ENCODE measurements at regions not wholly inside any gene's neighbourhood (a gene's known extent, or its start where the extent isn't known, plus 50 kb on each side); places are given as distances from the start of the nearest gene placed in this dataset.
"Not testable (repeated sequence)": the region's sequence is repeated elsewhere in the genome, so short reads cannot be mapped to it uniquely, and the experiment has no call there.

GRCh38 chr3:22729212-22729611 is 473.9 kb upstream of the UBE2E2 start:
- intact Hi-C loops (cut with DNase I): no loop called here

GRCh38 chr3:22729981-22730380 is 473.1 kb upstream of the UBE2E2 start:
- intact Hi-C loops (cut with DNase I): no loop called here
- DNase-seq (no peak), ATAC-seq (ENCODE audit: poor library complexity) (no peak)

More at GRCh38 chr3:22729212-22729611, 473.9 kb upstream of the UBE2E2 start:
- DNase-seq: no peak
- ATAC-seq (ENCODE audit: poor library complexity): no peak

DNA sequence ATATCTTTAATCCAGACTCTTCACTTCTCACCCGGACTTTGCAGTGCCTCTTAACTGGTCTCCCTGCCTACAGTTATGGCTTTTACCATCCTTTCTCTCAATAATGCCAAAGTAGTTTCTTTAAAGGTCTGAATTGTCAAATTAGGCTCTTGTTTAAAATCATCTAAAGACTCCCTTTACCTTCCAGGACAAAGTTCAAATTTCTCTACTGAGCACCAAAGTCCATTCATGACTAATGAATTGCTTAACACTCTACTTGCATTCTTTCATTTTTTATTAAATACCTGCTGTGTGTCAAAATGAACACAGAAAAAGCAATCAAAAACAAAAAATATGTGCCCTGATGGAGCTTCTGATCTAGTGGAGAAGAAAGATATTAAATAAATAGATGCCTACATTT is 472.4 kb upstream of the UBE2E2 start:
- DNase-seq (no peak), ATAC-seq (ENCODE audit: poor library complexity) (no peak)
- intact Hi-C loops (cut with DNase I): no loop called here

DNA sequence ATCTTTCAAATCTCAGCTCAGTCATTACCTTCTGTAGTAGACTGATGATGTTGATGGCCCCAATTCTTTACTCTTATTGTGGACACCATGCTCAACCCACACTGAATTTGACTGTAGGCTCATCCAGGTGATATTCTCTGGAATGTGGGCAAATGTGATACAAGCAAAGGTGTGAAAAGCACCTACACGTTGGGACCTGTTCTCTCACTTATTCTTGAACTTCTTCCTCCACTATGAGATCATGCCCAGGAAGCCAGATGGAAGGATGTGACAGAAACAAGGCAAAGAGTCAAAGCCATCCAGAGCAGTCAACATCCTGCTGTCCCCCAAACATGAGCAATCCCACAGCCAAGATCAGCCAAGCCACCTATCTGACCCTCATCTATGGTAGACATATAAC is 471.2 kb upstream of the UBE2E2 start:
- DNase-seq (no peak), ATAC-seq (ENCODE audit: poor library complexity) (no peak)
- intact Hi-C loops (cut with DNase I): no loop called here

- ATAC-seq (ENCODE audit: poor library complexity): no peak
- no peak for DNase-seq
- intact Hi-C loops (cut with DNase I): no loop called here
Observed at GRCh38 chr3:22732641-22733040, 470.5 kb upstream of the UBE2E2 start.

- DNase-seq (no peak), ATAC-seq (ENCODE audit: poor library complexity) (no peak)
- intact Hi-C loops (cut with DNase I): no loop called here
Observed at GRCh38 chr3:22734207-22734606, 468.9 kb upstream of the UBE2E2 start.

GRCh38 chr3:22734756-22735155 is 468.4 kb upstream of the UBE2E2 start:
- no peak for ATAC-seq (ENCODE audit: poor library complexity)
- intact Hi-C loops (cut with DNase I): no loop called here
- DNase-seq: no peak

DNA sequence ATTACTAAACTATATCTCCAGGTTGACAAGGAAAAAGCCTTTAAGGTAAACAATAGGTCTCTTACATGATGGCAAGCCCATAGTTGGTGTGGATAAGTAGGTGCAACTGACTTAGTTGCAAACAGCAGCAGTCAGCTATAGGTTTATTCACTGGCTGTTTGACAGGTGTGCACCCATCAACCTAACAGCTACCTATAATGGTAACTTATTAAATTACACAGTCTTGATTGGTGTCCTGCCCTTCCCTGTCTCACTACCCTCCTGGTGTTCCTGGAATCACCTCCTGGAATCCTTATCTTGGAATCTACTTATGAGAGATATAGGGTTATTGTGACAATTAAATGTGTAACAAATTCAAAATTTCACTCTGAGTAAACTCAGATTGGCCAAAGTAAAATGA is 467.8 kb upstream of the UBE2E2 start:
- ATAC-seq (ENCODE audit: poor library complexity): no peak
- no peak for DNase-seq
- intact Hi-C loops (cut with DNase I): no loop called here

- intact Hi-C loops (cut with DNase I); DNase-seq; ATAC-seq (ENCODE audit: poor library complexity): not testable (repeated sequence)
Observed at GRCh38 chr3:22743386-22743785, 459.7 kb upstream of the UBE2E2 start.

GRCh38 chr3:22745321-22745720 is 457.8 kb upstream of the UBE2E2 start:
- no peak for ATAC-seq (ENCODE audit: poor library complexity)
- no peak for DNase-seq

GRCh38 chr3:22746221-22746620 is 456.9 kb upstream of the UBE2E2 start:
- intact Hi-C loops (cut with DNase I): no loop called here
- ATAC-seq (ENCODE audit: poor library complexity) (no peak), DNase-seq (no peak)

More at GRCh38 chr3:22745321-22745720, 457.8 kb upstream of the UBE2E2 start:
- intact Hi-C loops (cut with DNase I): no loop called here

DNA sequence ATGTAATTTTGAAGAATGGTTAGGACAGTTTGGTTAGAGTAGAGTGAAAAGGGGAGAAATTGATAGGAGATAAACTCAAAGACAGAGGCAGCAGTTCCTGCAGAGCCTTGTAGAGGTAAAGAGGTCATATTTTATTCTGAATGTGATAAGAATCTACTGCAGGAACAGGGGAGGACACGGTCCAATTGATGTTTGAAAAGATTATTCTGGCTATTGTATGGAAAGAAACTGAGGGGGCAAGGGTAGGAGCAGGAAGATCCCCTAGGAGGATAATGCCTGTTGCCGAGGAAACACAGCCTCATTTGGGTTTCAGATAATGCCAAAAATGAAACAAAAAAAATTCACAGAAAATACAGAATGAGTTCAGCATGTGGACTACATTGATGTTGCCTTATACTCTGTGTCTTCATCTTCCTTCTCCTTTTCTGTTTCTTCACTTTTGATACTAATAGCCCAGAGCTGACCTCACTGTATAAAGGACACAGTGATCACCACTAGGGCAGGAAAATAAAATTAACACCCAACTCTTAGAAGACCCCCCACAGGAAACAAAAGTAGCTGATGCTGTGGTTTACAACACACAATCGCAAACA is 454.6 kb upstream of the UBE2E2 start:
- intact Hi-C loops (cut with DNase I): no loop called here
- no peak for DNase-seq
- ATAC-seq (ENCODE audit: poor library complexity): no peak

GRCh38 chr3:22759636-22760310 is 443.4 kb upstream of the UBE2E2 start:
- ATAC-seq (ENCODE audit: poor library complexity): no peak
- intact Hi-C loops (cut with DNase I): no loop called here
- DNase-seq: no peak

DNA sequence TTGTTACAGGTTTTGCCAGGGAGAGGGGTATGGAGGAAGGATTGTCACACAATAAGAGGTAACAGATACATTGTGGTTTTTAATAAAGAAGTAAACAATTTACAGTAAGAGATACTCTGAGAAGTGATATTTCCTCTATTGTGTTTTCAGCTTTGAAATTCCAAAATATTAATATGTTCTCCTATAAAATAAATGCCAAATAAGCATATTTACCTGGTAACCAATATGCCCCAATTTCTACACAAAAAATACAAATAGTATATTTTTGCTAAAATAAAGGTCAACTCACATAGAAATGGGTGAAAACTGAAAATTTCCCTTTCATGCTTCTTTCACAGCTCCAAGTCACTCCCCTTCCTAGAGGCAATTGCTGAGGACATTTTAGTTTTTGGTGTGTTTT is 437.4 kb upstream of the UBE2E2 start:
- intact Hi-C loops (cut with DNase I): no loop called here
- ATAC-seq (ENCODE audit: poor library complexity) (no peak), DNase-seq (no peak)

DNA sequence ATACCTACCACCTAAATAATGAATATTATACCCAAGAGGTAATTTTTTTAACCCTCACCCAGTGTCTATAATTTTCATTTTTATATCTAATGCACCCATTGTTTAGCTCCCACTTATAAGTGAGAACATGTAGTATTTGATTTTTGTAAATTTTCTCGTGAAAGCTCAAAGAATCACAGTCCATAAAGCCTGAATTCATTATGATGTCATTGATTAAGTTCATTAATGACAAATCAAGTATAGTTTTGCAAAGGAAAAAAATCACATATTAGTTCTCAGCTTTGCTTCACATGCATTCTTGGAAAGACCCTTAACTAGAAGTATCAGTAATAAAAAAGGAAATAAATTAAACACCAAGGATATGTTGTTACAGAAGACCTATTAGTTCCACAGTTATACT is 425.3 kb upstream of the UBE2E2 start:
- intact Hi-C loops (cut with DNase I): no loop called here
- no peak for DNase-seq
- no peak for ATAC-seq (ENCODE audit: poor library complexity)

- DNase-seq: no peak
- ATAC-seq (ENCODE audit: poor library complexity): no peak
- intact Hi-C loops (cut with DNase I): no loop called here
Observed at GRCh38 chr3:22779737-22780136, 423.4 kb upstream of the UBE2E2 start.

DNA sequence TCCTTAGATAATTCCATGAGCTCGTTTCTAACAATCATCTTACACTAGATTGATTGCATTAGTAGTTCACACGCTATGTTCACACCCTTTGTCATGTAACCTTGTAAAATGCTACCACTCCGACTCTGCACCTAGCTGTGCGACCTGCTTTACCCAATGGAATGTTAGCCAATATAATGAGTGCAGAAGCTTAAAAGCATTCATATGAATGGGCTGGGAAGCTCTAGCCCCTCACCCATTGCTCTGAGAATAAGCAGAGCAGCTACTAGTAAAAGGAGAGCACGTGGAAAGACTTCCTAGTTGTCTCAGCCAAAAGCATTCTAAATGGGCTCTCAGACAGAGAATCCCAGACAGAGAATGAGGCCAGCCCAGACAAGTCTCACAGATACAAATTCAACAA is 410.6 kb upstream of the UBE2E2 start:
- intact Hi-C loops (cut with DNase I): no loop called here

GRCh38 chr3:22795917-22796316 is 407.2 kb upstream of the UBE2E2 start:
- DNase-seq (no peak), ATAC-seq (ENCODE audit: poor library complexity) (no peak)
- intact Hi-C loops (cut with DNase I): no loop called here

More for the DNA sequence above, 410.6 kb upstream of the UBE2E2 start:
- DNase-seq (no peak), ATAC-seq (ENCODE audit: poor library complexity) (no peak)

- ATAC-seq (ENCODE audit: poor library complexity) (no peak), DNase-seq (no peak)
- intact Hi-C loops (cut with DNase I): no loop called here
Observed at GRCh38 chr3:22798461-22798860, 404.7 kb upstream of the UBE2E2 start.

DNA sequence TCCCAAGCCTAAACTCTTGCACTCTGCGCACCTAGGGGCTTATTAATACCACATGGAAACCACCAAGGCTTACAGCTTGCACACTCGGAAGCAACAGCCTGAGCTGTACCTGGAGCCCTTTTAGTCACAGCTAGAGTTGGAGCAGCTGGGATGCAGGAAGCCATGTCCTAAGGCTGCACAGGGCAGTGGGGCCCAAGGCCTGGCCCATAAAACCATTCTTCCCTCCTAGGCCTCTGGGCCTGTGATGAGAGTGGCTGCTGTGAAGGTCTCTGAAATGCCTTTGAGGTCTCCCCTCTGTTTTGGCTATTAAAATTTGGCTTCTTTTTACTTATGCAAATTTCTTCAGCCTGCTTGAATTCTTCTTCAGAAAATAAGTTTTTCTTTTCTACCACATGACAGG is 383.9 kb upstream of the UBE2E2 start:
- DNase-seq (no peak), ATAC-seq (ENCODE audit: poor library complexity) (no peak)
- intact Hi-C loops (cut with DNase I): no loop called here

GRCh38 chr3:22835041-22835440 is 368.1 kb upstream of the UBE2E2 start:
- intact Hi-C loops (cut with DNase I): no loop called here
- no peak for ATAC-seq (ENCODE audit: poor library complexity)
- DNase-seq: no peak
